Vagina (tissue), 2 donors: ENCODE measurements at regions not wholly inside any gene's neighbourhood (a gene's known extent, or its start where the extent isn't known, plus 50 kb on each side); places are given as distances from the start of the nearest gene placed in this dataset.
"Not testable (repeated sequence)": the region's sequence is repeated elsewhere in the genome, so short reads cannot be mapped to it uniquely, and the experiment has no call there.

ENCODE experiments used
- POLR2A ChIP-seq, 2 donors: fragments of 450-650 bp; IDR thresholded peaks; one replicate each; pipeline ENCODE4 v1.6.1; 2017; ENCODE audit warnings: antibody characterized with exemption in 2 of 2, mild to moderate bottlenecking in 2 of 2, moderate library complexity in 2 of 2
- POLR2AphosphoS5 ChIP-seq, 2 donors: sonication (generic); formaldehyde crosslinking; IDR thresholded peaks; one replicate each; pipeline ENCODE4 v1.9.0; 2017; ENCODE audit warnings: antibody characterized with exemption in 2 of 2, mild to moderate bottlenecking in 2 of 2, low read depth in 1 of 2; ENCODE audit not compliant: insufficient read depth in 1 of 2

DNA sequence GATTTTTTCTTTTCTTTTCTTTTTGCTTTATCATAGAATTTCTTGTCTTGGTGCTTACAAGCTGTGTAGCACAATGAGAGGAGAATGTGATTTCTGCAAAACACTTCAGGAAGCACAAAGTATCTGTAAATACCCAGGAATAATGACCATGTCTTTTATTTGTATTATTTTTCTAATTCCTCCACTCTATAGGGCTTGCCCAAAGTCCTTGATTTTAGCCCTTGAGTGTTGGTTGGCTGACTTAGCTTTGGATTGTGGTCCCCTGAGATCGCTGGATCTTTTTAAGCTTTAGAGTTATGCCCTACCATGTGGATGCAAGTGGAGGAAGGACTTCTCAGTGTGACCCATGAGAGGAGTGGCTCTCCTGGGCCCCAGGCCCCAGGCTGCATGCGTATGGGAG lies 52.2 kb downstream of the HOXC4 start:
- TF ChIP-seq POLR2A (IDR thresholded peaks at IDR 0.05); POLR2AphosphoS5 (IDR thresholded peaks at IDR 0.05; ENCODE audit: insufficient read depth in 1 of 2, low read depth in 1 of 2): not testable (repeated sequence)
